Hepatocyte (in vitro differentiated cells): ENCODE measurements at regions not wholly inside any gene's neighbourhood (a gene's known extent, or its start where the extent isn't known, plus 50 kb on each side); places are given as distances from the start of the nearest gene placed in this dataset.

Source experiments
- CTCF ChIP-seq: fragments of 200-600 bp; sonication (generic); IDR thresholded peaks from 2 replicates; pipeline ENCODE4 v1.5.1; 2016; ENCODE audit warnings: antibody characterized with exemption, mild to moderate bottlenecking; ENCODE audit not compliant: poor library complexity
- EZH2 ChIP-seq: fragments of 200-600 bp; sonication (generic); IDR thresholded peaks from 2 replicates; pipeline ENCODE4 v1.6.1; 2016; ENCODE audit warnings: antibody characterized with exemption, mild to moderate bottlenecking, borderline replicate concordance
- EZH2phosphoT487 ChIP-seq: fragments of 200-600 bp; sonication (generic); IDR thresholded peaks from one replicate; pipeline ENCODE4 v1.6.1; 2018; ENCODE audit warnings: antibody characterized with exemption, mild to moderate bottlenecking, low read depth, moderate library complexity; ENCODE audit not compliant: unreplicated experiment, severe bottlenecking

- no peak for TF ChIP-seq EZH2
- TF ChIP-seq CTCF = no peak
- no peak for TF ChIP-seq EZH2phosphoT487
These were observed 163.9 kb downstream of the HS3ST1 start for GRCh38 chr4:11264841-11265240.
